B cell (primary cell): ENCODE measurements at regions not wholly inside any gene's neighbourhood (a gene's known extent, or its start where the extent isn't known, plus 50 kb on each side); places are given as distances from the start of the nearest gene placed in this dataset.

Experiments
- ATAC-seq: fragments of 200-7000 bp; cut with Tn5 transposase; one replicate; pipeline ENCODE4 v1.10.0; 2021; ENCODE audit warnings: low read depth, mild to moderate bottlenecking, moderate number of reproducible peaks, moderate library complexity
- CTCF ChIA-PET: fragments of 350-600 bp; sonication (Branson Sonifier 250); formaldehyde crosslinking; loops from one replicate; lab custom pipeline; 2021; ENCODE audit warnings: antibody characterized with exemption, inconsistent platforms; lab: Charles Lee
- POLR2A ChIA-PET: fragments of 350-600 bp; sonication (Branson Sonifier 250); formaldehyde crosslinking; loops from one replicate; lab custom pipeline; 2021; ENCODE audit warnings: antibody characterized with exemption; lab: Charles Lee
- DNase-seq: peaks from one replicate; pipeline ENCODE4 v3.0.0; 2013
- H2AFZ ChIP-seq: 2 replicates; pipeline ENCODE4 v1.6.1; 2012; ENCODE audit warnings: mild to moderate bottlenecking, low read depth, low read length; ENCODE audit not compliant: insufficient read depth, poor library complexity, severe bottlenecking
- H3K27ac ChIP-seq, 2 donors: 1 replicate in 1 of 2; 2 replicates in 1 of 2; pipeline ENCODE4 v1.5.1; 2012 to 2013; ENCODE audit warnings: low read length in 2 of 2, mild to moderate bottlenecking in 2 of 2, moderate library complexity in 1 of 2
- H3K27me3 ChIP-seq, 4 experiments: fragments of 200-600 bp in 1 of 4; sonication (generic) in 1 of 4; replicated peaks in 1 of 4; 1 replicate in 2 of 4; 2 replicates in 2 of 4; pipeline versions ENCODE4 v1.6.1 to v1.7.0; 2013 to 2016; ENCODE audit warnings: low read length in 3 of 4, mild to moderate bottlenecking in 2 of 4, mixed read lengths in 1 of 4, moderate library complexity in 1 of 4; ENCODE audit not compliant: insufficient read depth in 4 of 4, control insufficient read depth in 3 of 4; ENCODE audit errors: control extremely low read depth in 1 of 4
- H3K36me3 ChIP-seq, 2 experiments: replicated peaks in 1 of 2; 1 replicate in 1 of 2; 2 replicates in 1 of 2; pipeline versions ENCODE4 v1.6.1 to v1.7.1; 2013; ENCODE audit warnings: low read length in 1 of 2; ENCODE audit not compliant: insufficient read depth in 2 of 2, control insufficient read depth in 1 of 2; ENCODE audit errors: control extremely low read depth in 1 of 2, extremely low read depth in 1 of 2
- H3K4me1 ChIP-seq, 2 donors: fragments of 200-600 bp in 1 of 2; sonication (generic) in 1 of 2; 1 replicate in 1 of 2; 2 replicates in 1 of 2; pipeline versions ENCODE4 v1.5.1 to v1.6.1; 2013 to 2017; ENCODE audit warnings: low read length in 2 of 2; ENCODE audit not compliant: control insufficient read depth in 2 of 2, insufficient read depth in 2 of 2
- H3K4me2 ChIP-seq: replicated peaks from 2 replicates; pipeline ENCODE3; 2012; ENCODE audit warnings: mild to moderate bottlenecking, low read depth, low read length; ENCODE audit not compliant: poor library complexity, severe bottlenecking
- H3K4me3 ChIP-seq, 5 experiments: fragments of 200-600 bp in 1 of 5; sonication (generic) in 1 of 5; 1 replicate in 3 of 5; 2 replicates in 2 of 5; pipeline versions ENCODE4 v1.5.1 to v1.7.0; 2011 to 2016; ENCODE audit warnings: low read length in 4 of 5, mild to moderate bottlenecking in 4 of 5, low read depth in 2 of 5, control low read depth in 1 of 5, moderate library complexity in 1 of 5; ENCODE audit not compliant: insufficient read depth in 1 of 5; ENCODE audit errors: control extremely low read depth in 1 of 5, extremely low read depth in 1 of 5
- H3K79me2 ChIP-seq: fragments of 200-600 bp; sonication (generic); one replicate; pipeline ENCODE4 v1.6.0; 2016; ENCODE audit warnings: low read length; ENCODE audit not compliant: control insufficient read depth, insufficient read depth
- H3K9ac ChIP-seq: fragments of 200-600 bp; sonication (generic); 2 replicates; pipeline ENCODE4 v1.6.1; 2017; ENCODE audit warnings: mild to moderate bottlenecking, low read length, moderate library complexity
- H3K9me3 ChIP-seq, 3 donors: one replicate each; pipeline versions ENCODE4 v1.6.1 to v1.7.1; 2013; ENCODE audit warnings: low read length in 2 of 3; ENCODE audit not compliant: control insufficient read depth in 2 of 3, insufficient read depth in 1 of 3; ENCODE audit errors: control extremely low read depth in 1 of 3
- H4K20me1 ChIP-seq: 2 replicates; pipeline ENCODE4 v1.6.0; 2012; ENCODE audit warnings: mild to moderate bottlenecking, low read length; ENCODE audit not compliant: insufficient read depth, control insufficient read depth, poor library complexity, severe bottlenecking
- H3K27ac Mint-ChIP-seq: one replicate; pipeline ENCODE4 v1.8.0; 2021; ENCODE audit warnings: mixed read lengths
- H3K27me3 Mint-ChIP-seq: one replicate; pipeline ENCODE4 v1.8.0; 2021; ENCODE audit warnings: mixed read lengths
- H3K4me1 Mint-ChIP-seq: one replicate; pipeline ENCODE4 v1.8.0; 2021; ENCODE audit warnings: mixed read lengths
- H3K4me3 Mint-ChIP-seq: one replicate; pipeline ENCODE4 v1.8.0; 2021; ENCODE audit warnings: mixed read lengths
- H3K9me3 Mint-ChIP-seq: one replicate; pipeline ENCODE4 v1.8.0; 2022; ENCODE audit warnings: mixed read lengths; ENCODE audit not compliant: insufficient read depth
- EZH2 ChIP-seq: IDR thresholded peaks from 2 replicates; pipeline ENCODE4 v1.6.1; 2012; ENCODE audit warnings: borderline replicate concordance, low read depth, mild to moderate bottlenecking, moderate library complexity, low read length; ENCODE audit not compliant: insufficient read depth, poor library complexity, severe bottlenecking
- WGBS: methylation state at CpG from one replicate; pipeline ENCODE4 v1.1.5; 2013; ENCODE audit warnings: missing lambda C conversion rate; ENCODE audit not compliant: insufficient coverage; 5-methylcytosine and 5-hydroxymethylcytosine counted together
- intact Hi-C: fragments of 100-400 bp; cut with micrococcal nuclease; formaldehyde crosslinking; loops from one replicate; pipeline ENCODE4 v1.10.0; 2022
- TF ChIP-seq, protein P1 (sequence below): fragments of 200-600 bp; IDR thresholded peaks from one replicate; pipeline ENCODE4 v1.8.0; 2022; ENCODE audit warnings: antibody characterized with exemption, mild to moderate bottlenecking

DNA sequence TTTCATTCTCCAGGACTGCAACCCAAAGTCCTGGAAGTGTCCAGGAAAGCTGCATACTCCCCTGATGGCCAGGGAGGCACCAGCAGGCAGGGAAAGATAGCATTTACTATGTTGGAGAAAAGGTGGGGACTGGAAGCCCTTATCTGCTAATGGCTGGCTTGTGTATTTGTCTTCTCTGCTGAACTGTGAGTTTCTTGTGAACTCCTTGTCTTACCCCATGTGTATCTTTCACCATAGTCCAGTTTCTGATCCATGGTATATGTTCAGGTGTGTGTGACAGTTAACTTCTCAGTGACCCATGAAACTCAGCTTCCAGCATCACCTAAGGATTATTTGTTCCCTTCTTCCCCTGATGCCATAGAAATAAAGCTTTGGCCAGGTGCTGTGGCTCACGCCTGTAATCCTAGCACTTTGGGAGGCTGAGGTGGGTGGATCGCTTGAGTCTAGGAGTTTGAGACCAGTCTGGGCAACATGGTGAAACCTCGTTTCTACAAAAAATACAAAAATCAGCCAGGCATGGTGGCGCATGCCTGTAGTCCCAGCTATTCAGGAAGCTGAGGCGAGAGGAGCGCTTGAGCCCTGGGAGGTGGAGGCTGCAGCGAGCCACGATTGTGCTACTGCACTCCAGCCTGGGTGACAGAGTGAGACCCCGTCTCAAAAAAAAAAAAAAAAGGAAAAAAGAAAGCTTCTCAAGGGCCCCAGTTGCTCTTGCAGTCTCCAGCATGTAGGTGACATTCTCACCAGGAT is 112.8 kb upstream of the MAP4K3 start:
- Mint-ChIP-seq H3K4me3 (no peak overlapping the region), H3K27me3 (no peaks in the 10 kb centered on the region), H3K9me3 (no peaks in the 10 kb centered on the region), H3K27ac (no peak overlapping the region), H3K4me1 (no peaks in the 10 kb centered on the region)
- Histone ChIP-seq H2AFZ (no peak overlapping the region), H3K36me3 (no peaks in the 10 kb centered on the region), H3K4me1 (no peaks in the 10 kb centered on the region), H3K4me3 (no peak overlapping the region), H3K9ac (no peak overlapping the region), H3K27ac (no peak overlapping the region), H4K20me1 (no peaks in the 10 kb centered on the region), H3K4me2 (no peak overlapping the region), H3K27me3 (no peaks in the 10 kb centered on the region), H3K9me3 (no peaks in the 10 kb centered on the region), H3K79me2 (no peaks in the 10 kb centered on the region)
- intact Hi-C loops, result no loop called here
- TF ChIP-seq, protein P1, sequence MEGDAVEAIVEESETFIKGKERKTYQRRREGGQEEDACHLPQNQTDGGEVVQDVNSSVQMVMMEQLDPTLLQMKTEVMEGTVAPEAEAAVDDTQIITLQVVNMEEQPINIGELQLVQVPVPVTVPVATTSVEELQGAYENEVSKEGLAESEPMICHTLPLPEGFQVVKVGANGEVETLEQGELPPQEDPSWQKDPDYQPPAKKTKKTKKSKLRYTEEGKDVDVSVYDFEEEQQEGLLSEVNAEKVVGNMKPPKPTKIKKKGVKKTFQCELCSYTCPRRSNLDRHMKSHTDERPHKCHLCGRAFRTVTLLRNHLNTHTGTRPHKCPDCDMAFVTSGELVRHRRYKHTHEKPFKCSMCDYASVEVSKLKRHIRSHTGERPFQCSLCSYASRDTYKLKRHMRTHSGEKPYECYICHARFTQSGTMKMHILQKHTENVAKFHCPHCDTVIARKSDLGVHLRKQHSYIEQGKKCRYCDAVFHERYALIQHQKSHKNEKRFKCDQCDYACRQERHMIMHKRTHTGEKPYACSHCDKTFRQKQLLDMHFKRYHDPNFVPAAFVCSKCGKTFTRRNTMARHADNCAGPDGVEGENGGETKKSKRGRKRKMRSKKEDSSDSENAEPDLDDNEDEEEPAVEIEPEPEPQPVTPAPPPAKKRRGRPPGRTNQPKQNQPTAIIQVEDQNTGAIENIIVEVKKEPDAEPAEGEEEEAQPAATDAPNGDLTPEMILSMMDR, result no peak
- TF ChIP-seq EZH2, result no peak
- ATAC-seq, result no peak
- CTCF ChIA-PET, result no interaction called here
- DNase-seq, result no peak
- WGBS, result 87% methylated on average over 5 of the region's 9 CpGs
- POLR2A ChIA-PET, result interaction anchor here (0.7 kb wide), 1 partner anchor 175 kb away, joined by 4 read pairs; no protein-coding TSS in a partner anchor

DNA sequence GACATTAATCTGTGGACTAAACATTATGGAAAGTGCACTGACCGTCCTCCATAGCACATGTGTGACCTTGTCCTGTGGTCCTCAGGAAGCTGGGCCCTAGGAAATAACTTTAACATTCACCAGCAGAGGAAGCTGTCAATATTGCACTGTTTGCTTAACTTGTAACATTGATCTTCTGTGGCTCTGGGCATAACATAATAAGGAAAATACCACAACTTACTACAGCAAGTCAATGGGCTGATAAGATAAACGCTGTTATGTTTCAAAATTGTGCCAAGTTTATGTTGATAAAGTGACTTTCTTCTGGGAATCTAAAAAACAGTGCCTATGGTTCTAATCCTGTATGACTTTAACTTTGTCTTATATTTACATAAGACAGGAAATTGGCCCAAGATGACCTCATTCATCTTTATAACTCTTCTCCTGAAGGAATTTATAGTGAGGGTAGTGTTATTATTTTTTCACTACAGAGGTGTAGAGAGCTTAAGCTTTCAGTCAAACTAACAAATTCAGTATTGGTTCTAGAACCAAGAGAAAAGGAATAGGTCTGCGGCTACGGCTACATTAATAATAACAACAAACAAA is 113.7 kb upstream of the MAP4K3 start:
- WGBS, result 100% methylated on average over 1 of the region's 4 CpGs
- no peak overlapping the region for H3K4me3 ChIP-seq
- intact Hi-C loops, result no loop called here
- H3K9ac ChIP-seq, result no peak overlapping the region
- H2AFZ ChIP-seq, result no peak overlapping the region
- H3K4me1 ChIP-seq, result no peaks in the 10 kb centered on the region
- TF ChIP-seq, protein P1, result no peak
- TF ChIP-seq EZH2, result no peak
- no peaks in the 10 kb centered on the region for H4K20me1 ChIP-seq
- no peaks in the 10 kb centered on the region for H3K9me3 Mint-ChIP-seq
- ATAC-seq, result no peak
- no peak overlapping the region for H3K27ac ChIP-seq
- CTCF ChIA-PET, result no interaction called here
- H3K4me2 ChIP-seq, result no peak overlapping the region
- no peak for DNase-seq
- no peaks in the 10 kb centered on the region for H3K27me3 ChIP-seq
- H3K4me3 Mint-ChIP-seq, result no peak overlapping the region
- no peak overlapping the region for H3K27ac Mint-ChIP-seq
- H3K27me3 Mint-ChIP-seq, result no peaks in the 10 kb centered on the region
- H3K4me1 Mint-ChIP-seq, result no peaks in the 10 kb centered on the region
- no peaks in the 10 kb centered on the region for H3K9me3 ChIP-seq
- H3K79me2 ChIP-seq, result no peaks in the 10 kb centered on the region
- no peaks in the 10 kb centered on the region for H3K36me3 ChIP-seq
- POLR2A ChIA-PET, result interaction anchor here (0.7 kb wide), 1 partner anchor 174 kb away, joined by 4 read pairs; no protein-coding TSS in a partner anchor
